ENCODE measurements at regions not wholly inside any gene's neighbourhood (a gene's known extent, or its start where the extent isn't known, plus 50 kb on each side); places are given as distances from the start of the nearest gene placed in this dataset.

DNA sequence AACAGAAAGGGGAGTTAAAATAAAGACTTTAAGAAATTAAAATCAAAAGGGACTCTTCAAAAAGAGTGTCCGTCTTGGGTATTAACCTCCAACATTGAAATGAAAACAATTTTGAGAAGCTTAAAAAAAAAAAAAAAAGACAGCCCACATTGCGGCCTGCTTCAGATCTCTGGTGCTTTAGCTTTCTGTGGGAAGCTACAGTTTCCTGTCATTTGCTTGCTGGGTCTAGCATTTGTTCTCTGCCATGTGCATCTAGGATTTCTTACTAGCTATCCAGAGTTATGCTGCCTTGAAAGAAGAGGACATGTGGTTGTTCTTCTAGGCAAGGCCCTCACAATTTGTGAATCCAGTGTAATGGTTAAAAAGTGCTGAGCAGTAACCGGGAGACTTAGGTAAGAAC is 375.3 kb downstream of the SLC4A3 start:
- Histone ChIP-seq H3K27ac (no peak overlapping the region), H3K9me3 (no peaks in the 10 kb centered on the region), H3K4me1 (peaks cover 0 to 17% of the 10 kb centered on the region in 2 donors), H3K4me3 (replicated peaks in 1 of 3) (no peak overlapping the region), H3K36me3 (no peaks in the 10 kb centered on the region), H3K27me3 (no peaks in the 10 kb centered on the region)
- DNase-seq: no peak
- TF ChIP-seq, protein P1, sequence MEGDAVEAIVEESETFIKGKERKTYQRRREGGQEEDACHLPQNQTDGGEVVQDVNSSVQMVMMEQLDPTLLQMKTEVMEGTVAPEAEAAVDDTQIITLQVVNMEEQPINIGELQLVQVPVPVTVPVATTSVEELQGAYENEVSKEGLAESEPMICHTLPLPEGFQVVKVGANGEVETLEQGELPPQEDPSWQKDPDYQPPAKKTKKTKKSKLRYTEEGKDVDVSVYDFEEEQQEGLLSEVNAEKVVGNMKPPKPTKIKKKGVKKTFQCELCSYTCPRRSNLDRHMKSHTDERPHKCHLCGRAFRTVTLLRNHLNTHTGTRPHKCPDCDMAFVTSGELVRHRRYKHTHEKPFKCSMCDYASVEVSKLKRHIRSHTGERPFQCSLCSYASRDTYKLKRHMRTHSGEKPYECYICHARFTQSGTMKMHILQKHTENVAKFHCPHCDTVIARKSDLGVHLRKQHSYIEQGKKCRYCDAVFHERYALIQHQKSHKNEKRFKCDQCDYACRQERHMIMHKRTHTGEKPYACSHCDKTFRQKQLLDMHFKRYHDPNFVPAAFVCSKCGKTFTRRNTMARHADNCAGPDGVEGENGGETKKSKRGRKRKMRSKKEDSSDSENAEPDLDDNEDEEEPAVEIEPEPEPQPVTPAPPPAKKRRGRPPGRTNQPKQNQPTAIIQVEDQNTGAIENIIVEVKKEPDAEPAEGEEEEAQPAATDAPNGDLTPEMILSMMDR (IDR thresholded peaks at IDR 0.05): no peak
- TF ChIP-seq POLR2A (IDR thresholded peaks at IDR 0.05): no peak
- intact Hi-C loops (cut with DNase I): no loop called here
- WGBS, 2 donors: 91 to 92% methylated on average over 3 of the region's 3 CpGs

DNA sequence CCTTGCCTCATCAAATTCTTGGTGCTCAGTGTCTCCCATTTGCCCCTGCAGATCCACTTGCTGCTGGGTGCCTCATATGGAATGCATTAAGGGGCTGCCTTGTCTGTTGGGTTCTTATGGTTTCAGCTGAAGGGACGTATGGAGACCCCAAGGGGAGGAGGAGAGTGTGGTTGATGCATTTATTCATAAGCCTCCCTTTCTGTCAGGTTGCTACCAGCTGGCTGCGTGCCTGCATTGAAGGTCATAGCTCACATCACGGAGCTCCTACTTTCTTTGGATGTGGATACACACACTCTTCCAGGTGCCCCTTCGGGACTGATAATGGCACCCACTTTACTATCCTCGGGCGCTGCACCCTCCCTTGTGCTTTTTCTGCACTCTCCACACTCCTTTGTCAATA is 377.9 kb downstream of the SLC4A3 start:
- intact Hi-C loops (cut with DNase I): no loop called here
- Histone ChIP-seq H3K4me1 (peaks cover 0 to 13% of the 10 kb centered on the region in 2 donors), H3K4me3 (replicated peaks in 1 of 3) (no peak overlapping the region), H3K36me3 (no peaks in the 10 kb centered on the region), H3K27ac (no peak overlapping the region), H3K27me3 (no peaks in the 10 kb centered on the region), H3K9me3 (no peaks in the 10 kb centered on the region)
- no peak for TF ChIP-seq POLR2A (IDR thresholded peaks at IDR 0.05)
- TF ChIP-seq, protein P1 (IDR thresholded peaks at IDR 0.05): no peak
- 85 to 91% methylated on average over 6 of the region's 6 CpGs for WGBS, 2 donors
- DNase-seq: no peak

- H3K27me3 ChIP-seq: no peaks in the 10 kb centered on the region
- no peaks in the 10 kb centered on the region for H3K36me3 ChIP-seq
- H3K9me3 ChIP-seq: no peaks in the 10 kb centered on the region
- WGBS, 2 donors: 65 to 77% methylated on average over 8 of the region's 8 CpGs
- TF ChIP-seq, protein P1 (IDR thresholded peaks at IDR 0.05): no peak
- TF ChIP-seq POLR2A (IDR thresholded peaks at IDR 0.05): no peak
- no peak for DNase-seq
- no peak overlapping the region for H3K27ac ChIP-seq
- no peak overlapping the region for H3K4me3 ChIP-seq (replicated peaks in 1 of 3)
- intact Hi-C loops (cut with DNase I): no loop called here
- H3K4me1 ChIP-seq: peaks cover 0 to 8% of the 10 kb centered on the region in 2 donors
Observed at GRCh38 chr2:220006152-220006621, 378.8 kb downstream of the SLC4A3 start.

GRCh38 chr2:220011859-220012258 is 384.4 kb downstream of the SLC4A3 start:
- TF ChIP-seq, protein P1 (IDR thresholded peaks at IDR 0.05): no peak
- no peak for TF ChIP-seq POLR2A (IDR thresholded peaks at IDR 0.05)
- Histone ChIP-seq H3K27me3 (no peaks in the 10 kb centered on the region), H3K36me3 (no peaks in the 10 kb centered on the region), H3K9me3 (no peaks in the 10 kb centered on the region), H3K4me3 (replicated peaks in 1 of 3) (no peak overlapping the region), H3K27ac (no peak overlapping the region), H3K4me1 (no peaks in the 10 kb centered on the region)
- intact Hi-C loops (cut with DNase I): no loop called here
- WGBS, 2 donors: 100% methylated on average over 1 of the region's 1 CpG
- no peak for DNase-seq

DNA sequence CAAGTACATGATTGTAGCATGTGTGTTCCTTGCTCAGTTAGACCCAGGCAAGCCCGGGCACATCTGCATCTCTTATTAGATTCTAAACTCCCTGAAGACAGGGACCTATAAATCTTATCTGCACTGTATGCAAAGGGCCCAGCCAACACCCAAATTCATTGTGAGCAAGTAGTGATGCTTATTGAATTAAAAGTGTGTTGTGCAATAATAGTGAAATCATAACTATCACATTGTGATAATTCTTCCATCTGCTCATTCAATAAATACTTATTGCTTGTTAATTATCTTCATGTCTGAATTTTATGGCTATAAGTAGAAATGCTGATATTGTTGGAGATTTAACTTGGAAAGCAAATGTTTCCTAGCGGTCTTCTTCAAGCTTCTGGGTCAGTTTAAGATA is 387.5 kb downstream of the SLC4A3 start:
- Histone ChIP-seq H3K27me3 (no peaks in the 10 kb centered on the region), H3K36me3 (no peaks in the 10 kb centered on the region), H3K9me3 (no peaks in the 10 kb centered on the region), H3K27ac (no peak overlapping the region), H3K4me1 (no peaks in the 10 kb centered on the region), H3K4me3 (replicated peaks in 1 of 3) (no peak overlapping the region)
- no peak for TF ChIP-seq POLR2A (IDR thresholded peaks at IDR 0.05)
- TF ChIP-seq, protein P1 (IDR thresholded peaks at IDR 0.05): no peak
- DNase-seq: no peak
- 94% methylated on average over 2 of the region's 2 CpGs for WGBS, 2 donors
- intact Hi-C loops (cut with DNase I): no loop called here

Data from thyroid gland (tissue), 4 donors.